RCC 7860 (cell line): ENCODE measurements at regions not wholly inside any gene's neighbourhood (a gene's known extent, or its start where the extent isn't known, plus 50 kb on each side); places are given as distances from the start of the nearest gene placed in this dataset.

Source experiments
- DNase-seq: peaks from one replicate; pipeline ENCODE4 v3.0.0-alpha.2; 2015; ENCODE audit warnings: low spot score
- FAIRE-seq: peaks from 2 replicates; lab custom pipeline; 2012; peaks lifted over from hg19 to GRCh38; lab: Jason Lieb, UNC

GRCh38 chr2:234343372-234343771 is 153.5 kb downstream of the ARL4C start:
- FAIRE-seq (no peak), DNase-seq (no peak)

GRCh38 chr2:234341306-234341985 is 155.4 kb downstream of the ARL4C start:
- DNase-seq: no peak
- FAIRE-seq: no peak

GRCh38 chr2:234339501-234339900 is 157.4 kb downstream of the ARL4C start:
- FAIRE-seq (no peak), DNase-seq (no peak)

GRCh38 chr2:234339011-234339410 is 157.9 kb downstream of the ARL4C start:
- no peak for DNase-seq
- FAIRE-seq: no peak

- DNase-seq: peak; percentile 88
- peak; percentile 96 for FAIRE-seq
Measured at GRCh38 chr2:234335661-234336228, 161.1 kb downstream of the ARL4C start.

GRCh38 chr2:234334756-234335155 is 162.1 kb downstream of the ARL4C start:
- FAIRE-seq (no peak), DNase-seq (no peak)

- peak; percentile 49 for DNase-seq
Measured at GRCh38 chr2:234334151-234334550, 162.7 kb downstream of the ARL4C start.

GRCh38 chr2:234333168-234334130 is 163.4 kb downstream of the ARL4C start:
- no peak for FAIRE-seq
- no peak for DNase-seq

More at GRCh38 chr2:234334151-234334550, 162.7 kb downstream of the ARL4C start:
- no peak for FAIRE-seq

- DNase-seq (no peak), FAIRE-seq (no peak)
Measured at GRCh38 chr2:234331966-234332365, 164.9 kb downstream of the ARL4C start.

- DNase-seq (no peak), FAIRE-seq (no peak)
Measured at GRCh38 chr2:234331566-234331965, 165.3 kb downstream of the ARL4C start.

- DNase-seq: no peak
Measured at GRCh38 chr2:234330902-234331301, 166.0 kb downstream of the ARL4C start.

GRCh38 chr2:234329202-234329960 is 167.5 kb downstream of the ARL4C start:
- DNase-seq: no peak

More at GRCh38 chr2:234330902-234331301, 166.0 kb downstream of the ARL4C start:
- FAIRE-seq: no peak

GRCh38 chr2:234328444-234328990 is 168.4 kb downstream of the ARL4C start:
- DNase-seq (no peak), FAIRE-seq (no peak)

More at GRCh38 chr2:234329202-234329960, 167.5 kb downstream of the ARL4C start:
- FAIRE-seq: no peak

GRCh38 chr2:234326694-234327093 is 170.2 kb downstream of the ARL4C start:
- no peak for DNase-seq
- FAIRE-seq: no peak

GRCh38 chr2:234324116-234324515 is 172.8 kb downstream of the ARL4C start:
- no peak for FAIRE-seq
- DNase-seq: no peak

GRCh38 chr2:234322766-234323465 is 174.0 kb downstream of the ARL4C start:
- FAIRE-seq (no peak), DNase-seq (no peak)

GRCh38 chr2:234320066-234320465 is 176.8 kb downstream of the ARL4C start:
- FAIRE-seq: no peak
- DNase-seq: no peak

- FAIRE-seq (no peak), DNase-seq (no peak)
Measured at GRCh38 chr2:234318361-234318760, 178.5 kb downstream of the ARL4C start.

- no peak for DNase-seq
- FAIRE-seq: no peak
Measured at GRCh38 chr2:234313558-234313957, 183.3 kb downstream of the ARL4C start.

- no peak for FAIRE-seq
- no peak for DNase-seq
Measured at GRCh38 chr2:234310166-234310565, 186.7 kb downstream of the ARL4C start.
